ENCODE measurements at regions not wholly inside any gene's neighbourhood (a gene's known extent, or its start where the extent isn't known, plus 50 kb on each side); places are given as distances from the start of the nearest gene placed in this dataset.

GRCh38 chr6:30824698-30825097, 59.6 kb upstream of the DDR1 start:
- no peak for TF ChIP-seq ZNF274 (IDR thresholded peaks at IDR 0.05; ENCODE audit: low read depth, low read length)
- no peak for TF ChIP-seq SUZ12 (IDR thresholded peaks at IDR 0.05; ENCODE audit: extremely low read depth, insufficient read depth, insufficient read length)
- no peak for TF ChIP-seq YY1 (IDR thresholded peaks at IDR 0.05; ENCODE audit: insufficient read depth, insufficient read length)

Data from NT2/D1 (cell line).